GM12878 (cell line): ENCODE measurements at regions not wholly inside any gene's neighbourhood (a gene's known extent, or its start where the extent isn't known, plus 50 kb on each side); places are given as distances from the start of the nearest gene placed in this dataset.

Experiments
- ATAC-seq: fragments of 200-7000 bp; cut with Tn5 transposase; 3 replicates; pipeline ENCODE4 v1.9.1; 2020; ENCODE audit warnings: mild to moderate bottlenecking, moderate library complexity
- BruUV-seq: library from RNA; stranded (reverse); fragments of 400-500 nt; replicated peaks from 2 replicates; lab custom pipeline; 2021; lab: Mats Ljungman, UMichigan
- CTCF ChIA-PET: fragments of 300-600 bp; sonication (Branson Sonifier 250); formaldehyde crosslinking; extraction: SDS; loops from one replicate; lab custom pipeline; 2021; ENCODE audit warnings: inconsistent platforms; lab: Yijun Ruan, JAX
- POLR2A ChIA-PET: fragments of 350-600 bp; formaldehyde crosslinking; extraction: SDS; loops from one replicate; lab custom pipeline; 2021; ENCODE audit warnings: inconsistent platforms; lab: Charles Lee
- RAD21 ChIA-PET: fragments of 300-600 bp; sonication (Branson Sonifier 250); formaldehyde crosslinking; loops from one replicate; lab custom pipeline; 2023; ENCODE audit warnings: antibody characterized with exemption; ENCODE audit not compliant: unreplicated experiment; lab: Charles Lee
- SMC1A ChIA-PET: fragments of 300-600 bp; sonication (Branson Sonifier 250); formaldehyde crosslinking; loops from one replicate; lab custom pipeline; 2023; ENCODE audit not compliant: unreplicated experiment, uncharacterized antibody; lab: Charles Lee
- DNase-seq: peaks from one replicate; pipeline ENCODE4 v3.0.0-alpha.2; 2011; ENCODE audit warnings: low read depth, low spot score
- FAIRE-seq: peaks from 3 replicates; lab custom pipeline; 2011; peaks lifted over from hg19 to GRCh38; lab: Jason Lieb, UNC
- H2AFZ ChIP-seq: 2 replicates; pipeline ENCODE4 v1.6.0; 2011; ENCODE audit warnings: low read depth, low read length, control low read depth; ENCODE audit not compliant: control insufficient read depth
- H3K27ac ChIP-seq: 2 replicates; pipeline ENCODE4 v1.5.1; 2011; ENCODE audit warnings: control low read depth; ENCODE audit not compliant: control insufficient read depth, insufficient read depth
- H3K27me3 ChIP-seq, 2 experiments: replicated peaks in 1 of 2; 2 replicates each; pipeline versions ENCODE4 v1.6.0 to v1.6.1; 2011; ENCODE audit warnings: low read length in 1 of 2; ENCODE audit not compliant: control insufficient read depth in 2 of 2, insufficient read depth in 2 of 2
- H3K36me3 ChIP-seq, 2 experiments: 2 replicates each; pipeline ENCODE4 v1.5.1; 2011; ENCODE audit warnings: low read length in 1 of 2; ENCODE audit not compliant: control insufficient read depth in 2 of 2, insufficient read depth in 2 of 2
- H3K4me1 ChIP-seq: 2 replicates; pipeline ENCODE4 v1.6.1; 2011; ENCODE audit warnings: mild to moderate bottlenecking, low read length, moderate library complexity, mixed read lengths; ENCODE audit not compliant: control insufficient read depth, insufficient read depth
- H3K4me2 ChIP-seq: 2 replicates; pipeline ENCODE4 v1.6.0; 2011; ENCODE audit warnings: control low read depth; ENCODE audit not compliant: control insufficient read depth, insufficient read depth
- H3K4me3 ChIP-seq: fragments of 200-600 bp; sonication (generic); 2 replicates; pipeline ENCODE4 v1.5.1; 2016
- H3K79me2 ChIP-seq: 2 replicates; pipeline ENCODE4 v1.6.0; 2011; ENCODE audit warnings: low read length; ENCODE audit not compliant: control insufficient read depth, insufficient read depth
- H3K9ac ChIP-seq: 2 replicates; pipeline ENCODE4 v1.8.0; 2011; ENCODE audit warnings: low read length, control low read depth, mixed read lengths; ENCODE audit not compliant: control insufficient read depth, insufficient read depth
- H3K9me3 ChIP-seq: replicated peaks from 3 replicates; pipeline ENCODE4 v1.5.1; 2011; ENCODE audit warnings: mild to moderate bottlenecking, low read length; ENCODE audit not compliant: control insufficient read depth, insufficient read depth
- H4K20me1 ChIP-seq: 2 replicates; pipeline ENCODE4 v1.6.0; 2011; ENCODE audit not compliant: control insufficient read depth, insufficient read depth
- BRCA1 ChIP-seq: IDR thresholded peaks from 2 replicates; pipeline ENCODE4 v1.6.1; 2011; ENCODE audit warnings: low read depth, low read length, improper control_type of control experiment
- E2F4 ChIP-seq: IDR thresholded peaks from 2 replicates; pipeline ENCODE4 v1.6.1; 2012; ENCODE audit warnings: low read depth, low read length, improper control_type of control experiment
- IRF3 ChIP-seq: fragments of 450-650 bp; IDR thresholded peaks from 2 replicates; pipeline ENCODE4 v1.6.1; 2014; ENCODE audit warnings: mild to moderate bottlenecking
- KDM1A ChIP-seq: fragments of 200-600 bp; sonication (generic); IDR thresholded peaks from 2 replicates; pipeline ENCODE4 v1.6.1; 2016; ENCODE audit warnings: borderline replicate concordance
- MTA2 ChIP-seq: fragments of 450-650 bp; IDR thresholded peaks from 2 replicates; pipeline ENCODE4 v1.6.1; 2016; ENCODE audit warnings: low read depth, mild to moderate bottlenecking, moderate library complexity
- MXI1 ChIP-seq: fragments of 150-350 bp; IDR thresholded peaks from 2 replicates; pipeline ENCODE4 v1.6.1; 2011; ENCODE audit warnings: low read depth, mild to moderate bottlenecking, inconsistent platforms, low read length, improper control_type of control experiment
- NFIC ChIP-seq: IDR thresholded peaks from 2 replicates; pipeline ENCODE4 v1.6.1; 2012; ENCODE audit warnings: low read depth, mild to moderate bottlenecking, inconsistent platforms, low read length, moderate library complexity
- NFYB ChIP-seq: IDR thresholded peaks from 2 replicates; pipeline ENCODE4 v1.6.1; 2011; ENCODE audit warnings: low read depth, mild to moderate bottlenecking, low read length, improper control_type of control experiment, moderate library complexity; ENCODE audit not compliant: insufficient read depth
- RAD51 ChIP-seq: fragments of 450-650 bp; IDR thresholded peaks from 2 replicates; pipeline ENCODE4 v1.6.1; 2016; ENCODE audit warnings: moderate library complexity, mild to moderate bottlenecking, inconsistent platforms
- SMAD1 ChIP-seq: fragments of 450-650 bp; IDR thresholded peaks from 2 replicates; pipeline ENCODE4 v1.6.1; 2018; ENCODE audit warnings: mild to moderate bottlenecking, low read depth; ENCODE audit not compliant: partially characterized antibody
- ZNF687 ChIP-seq: fragments of 450-650 bp; IDR thresholded peaks from 2 replicates; pipeline ENCODE4 v1.6.1; 2017; ENCODE audit warnings: mild to moderate bottlenecking, moderate library complexity
- WGBS: methylation state at CpG from one replicate; pipeline ENCODE4 v1.1.6; 2016; ENCODE audit warnings: low lambda C conversion rate; ENCODE audit not compliant: insufficient replicate concordance, insufficient coverage; ENCODE audit errors: missing lambda C conversion rate; 5-methylcytosine and 5-hydroxymethylcytosine counted together
- in situ Hi-C: fragments of 300-500 bp; cut with MboI; formaldehyde crosslinking; loops from 9 replicates; pipeline ENCODE4 v1.14.3; 2018; ENCODE audit warnings: mixed read lengths
- intact Hi-C: fragments of 100-400 bp; cut with micrococcal nuclease; formaldehyde crosslinking; loops from one replicate; pipeline ENCODE4 v1.14.2; 2022; ENCODE audit not compliant: unreplicated experiment

- no peaks in the 10 kb centered on the region for H3K36me3 ChIP-seq
- intact Hi-C loops (no loop called here), in situ Hi-C loops (no loop called here)
- WGBS, result 45% methylated on average over 2 of the region's 2 CpGs
- H3K9me3 ChIP-seq, result no peaks in the 10 kb centered on the region
- ChIA-PET SMC1A (no interaction called here), RAD21 (no interaction called here), POLR2A (no interaction called here), CTCF (interaction anchor here (0.6 kb wide), 1 partner anchor 15 kb away, joined by 3 read pairs; no protein-coding TSS in a partner anchor)
- ATAC-seq (no peak), DNase-seq (no peak), FAIRE-seq (no peak)
- no peak overlapping the region for H3K4me3 ChIP-seq
- BruUV-seq, result no TSS peak
- H3K9ac ChIP-seq, result no peak overlapping the region
- H3K4me2 ChIP-seq, result no peak overlapping the region
- H2AFZ ChIP-seq, result no peak overlapping the region
- H3K27me3 ChIP-seq, result no peaks in the 10 kb centered on the region
- no peaks in the 10 kb centered on the region for H3K4me1 ChIP-seq
- no peaks in the 10 kb centered on the region for H3K79me2 ChIP-seq
- no peaks in the 10 kb centered on the region for H4K20me1 ChIP-seq
- no peak overlapping the region for H3K27ac ChIP-seq
- TF ChIP-seq E2F4 (no peak), NFYB (peak; percentile 44; the same call in 1 of the 2 replicates)
Measured at GRCh38 chrX:39047174-39047573, 245.9 kb downstream of the MID1IP1 start.

- ChIA-PET SMC1A (no interaction called here), POLR2A (no interaction called here), CTCF (interaction anchor here (1.2 kb wide), 1 partner anchor 283 kb away, joined by 3 read pairs; no protein-coding TSS in a partner anchor), RAD21 (no interaction called here)
- Histone ChIP-seq H2AFZ (no peak overlapping the region), H3K36me3 (no peaks in the 10 kb centered on the region), H3K79me2 (no peaks in the 10 kb centered on the region), H3K4me2 (no peak overlapping the region), H3K27me3 (no peaks in the 10 kb centered on the region), H4K20me1 (no peaks in the 10 kb centered on the region), H3K27ac (no peak overlapping the region), H3K4me3 (no peak overlapping the region), H3K9me3 (no peaks in the 10 kb centered on the region), H3K9ac (no peak overlapping the region), H3K4me1 (no peaks in the 10 kb centered on the region)
- BruUV-seq, result no TSS peak
- intact Hi-C loops (no loop called here), in situ Hi-C loops (no loop called here)
- DNase-seq (no peak), ATAC-seq (no peak), FAIRE-seq (no peak)
- WGBS, result 50% methylated on average over 2 of the region's 2 CpGs
- TF ChIP-seq RAD51 (no peak), NFIC (no peak), MXI1 (no peak), ZNF687 (no peak), IRF3 (no peak), MTA2 (no peak), KDM1A (no peak), BRCA1 (no peak), SMAD1 (no peak)
Measured at GRCh38 chrX:39049975-39050374, 248.7 kb downstream of the MID1IP1 start.
